ENCODE measurements at regions not wholly inside any gene's neighbourhood (a gene's known extent, or its start where the extent isn't known, plus 50 kb on each side); places are given as distances from the start of the nearest gene placed in this dataset.
"Not testable (repeated sequence)": the region's sequence is repeated elsewhere in the genome, so short reads cannot be mapped to it uniquely, and the experiment has no call there.

DNA sequence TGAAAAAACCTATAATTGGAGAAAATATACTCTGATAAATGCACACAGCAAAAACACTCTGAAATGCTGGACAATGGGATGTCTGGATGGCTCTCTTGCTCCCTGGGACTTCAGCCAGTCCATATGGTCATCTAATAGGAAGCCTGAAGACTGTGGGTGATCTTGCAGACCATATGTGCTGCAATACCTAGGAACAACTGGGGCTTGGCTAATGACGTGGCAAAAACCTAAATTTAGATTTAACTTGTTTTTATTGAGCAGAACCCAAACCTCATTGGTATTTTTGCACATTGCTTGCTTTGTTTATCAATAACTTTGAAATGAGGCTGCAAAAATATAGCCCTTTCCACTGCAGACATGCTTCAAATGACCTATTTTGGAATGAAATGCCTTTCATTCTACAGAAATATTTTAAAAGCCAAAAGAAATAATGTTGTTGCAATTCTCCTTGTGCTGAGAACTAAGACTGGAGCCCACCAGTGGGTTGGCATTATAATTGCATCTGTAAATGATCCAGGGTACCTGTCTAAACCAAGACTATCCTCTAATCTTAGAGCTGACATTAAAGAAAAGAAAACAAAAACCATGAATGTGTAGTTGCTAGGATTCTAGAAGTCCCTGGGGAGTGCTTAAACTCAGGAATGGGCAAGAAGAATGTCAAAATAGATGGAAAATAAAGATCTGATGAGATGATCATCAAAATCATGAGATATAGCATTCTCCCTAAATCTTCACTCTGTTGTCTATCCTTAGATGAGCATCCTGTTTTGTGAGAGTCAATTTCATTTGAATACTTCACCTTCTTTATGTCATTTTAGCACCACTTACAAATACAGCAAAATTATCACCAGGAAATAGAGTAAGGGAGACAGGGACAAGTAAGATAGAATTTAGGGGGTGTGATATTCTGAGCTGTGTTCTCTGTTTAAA is 152.1 kb upstream of the RIMS1 start:
- DNase-seq, result no peak

DNA sequence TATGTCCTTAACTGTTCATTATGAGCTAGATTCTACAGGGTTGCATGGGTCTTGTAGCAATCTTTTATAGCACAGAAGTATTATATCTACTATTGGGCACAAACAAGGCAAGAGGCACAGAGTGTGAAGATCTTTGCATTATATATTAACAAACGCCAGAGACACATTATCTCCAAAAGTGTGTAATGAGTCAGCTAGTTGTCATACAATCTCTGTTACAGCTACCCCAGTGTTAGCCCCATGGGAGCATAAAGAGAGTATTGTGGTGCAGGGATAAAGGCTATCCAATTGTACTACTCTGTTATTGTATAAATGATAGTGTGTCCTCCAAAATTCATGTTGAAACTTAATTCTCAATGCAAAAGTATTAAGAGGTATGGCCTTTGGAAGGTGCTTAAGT is 148.4 kb upstream of the RIMS1 start:
- no peak for DNase-seq

DNA sequence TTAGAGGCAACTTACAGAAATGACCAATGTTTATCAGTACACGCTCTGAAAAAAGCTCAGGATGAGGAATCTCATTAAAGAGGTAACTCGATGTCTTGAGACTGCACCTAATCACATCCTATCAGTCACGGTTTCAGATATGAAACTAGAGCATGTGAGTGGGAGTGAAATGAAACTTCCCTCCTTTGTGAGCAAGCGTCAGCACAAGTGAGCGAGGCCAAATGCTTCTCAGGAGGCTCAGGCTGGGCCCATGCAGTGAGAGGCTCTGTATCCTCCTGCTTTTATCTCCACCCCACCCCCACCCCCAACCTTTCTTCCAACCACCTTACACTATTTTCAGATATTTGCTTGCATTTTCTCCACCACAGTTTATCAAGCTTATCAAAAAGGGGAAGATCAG is 140.8 kb upstream of the RIMS1 start:
- DNase-seq, result no peak

DNA sequence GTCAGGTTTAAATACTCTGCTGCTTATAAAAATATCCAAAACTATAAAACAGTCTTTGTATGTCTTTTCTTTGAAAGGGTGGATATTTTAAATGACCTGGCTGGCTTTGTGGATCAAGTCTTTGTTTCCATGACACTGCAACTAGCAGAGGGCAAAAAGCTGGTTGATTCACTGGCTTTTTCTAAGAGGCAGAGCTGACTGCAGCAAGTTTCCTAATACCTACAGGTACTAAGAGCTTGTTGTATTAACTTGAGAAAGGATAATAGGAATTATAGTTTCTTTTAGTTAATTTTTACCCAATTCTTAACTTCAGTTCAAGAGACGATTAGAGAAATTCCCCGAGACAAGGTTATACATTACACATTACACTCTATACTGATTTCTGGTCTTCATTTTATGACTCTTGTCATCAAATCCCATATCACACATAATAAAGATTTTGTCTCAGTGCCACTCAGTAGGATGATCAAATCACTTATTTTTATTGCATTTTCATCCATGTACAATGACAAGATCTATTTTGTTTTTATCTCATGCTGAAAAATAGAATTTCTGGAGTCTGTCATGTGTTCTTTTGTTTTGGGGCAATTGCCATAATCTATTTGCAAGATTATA is 120.1 kb upstream of the RIMS1 start:
- no peak for DNase-seq

DNA sequence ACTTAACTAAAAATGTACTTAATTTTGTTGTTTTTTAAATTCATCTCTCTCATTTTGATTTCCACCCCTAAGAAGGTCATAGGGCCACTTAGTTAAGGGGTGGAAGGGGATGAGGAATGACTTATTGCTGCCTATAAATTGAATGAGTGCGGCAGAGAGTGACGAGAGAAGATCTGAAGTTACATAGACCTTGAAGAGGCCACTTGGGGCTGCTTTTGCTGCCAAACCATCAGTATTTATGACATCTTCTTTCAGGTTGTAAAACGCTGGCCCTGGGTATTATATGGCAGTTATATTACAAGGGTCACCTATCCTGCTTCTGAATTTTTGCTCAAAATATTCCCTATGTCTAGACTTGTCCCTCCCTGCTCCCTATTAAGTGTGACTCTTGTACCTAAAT is 119.6 kb upstream of the RIMS1 start:
- no peak for DNase-seq

DNA sequence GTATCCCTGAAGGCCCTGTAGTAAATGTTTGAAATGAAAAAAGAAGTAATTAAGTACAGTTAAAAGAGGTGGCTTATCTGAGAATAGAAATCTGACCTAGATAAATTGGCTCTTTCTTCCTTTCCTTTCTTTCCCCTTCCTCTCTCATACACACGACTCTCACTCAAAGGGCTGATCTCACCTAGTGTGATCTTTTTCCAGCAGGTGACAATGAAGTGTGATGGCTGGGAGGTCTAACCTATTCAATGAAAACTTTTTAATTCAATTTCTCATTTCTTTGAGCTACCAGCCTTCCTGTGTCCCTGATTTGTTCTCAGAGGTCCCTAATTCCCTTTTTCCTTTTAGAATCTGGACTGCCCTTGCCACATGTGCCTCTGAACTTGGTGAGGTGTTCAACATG is 118.0 kb upstream of the RIMS1 start:
- DNase-seq, result no peak

DNA sequence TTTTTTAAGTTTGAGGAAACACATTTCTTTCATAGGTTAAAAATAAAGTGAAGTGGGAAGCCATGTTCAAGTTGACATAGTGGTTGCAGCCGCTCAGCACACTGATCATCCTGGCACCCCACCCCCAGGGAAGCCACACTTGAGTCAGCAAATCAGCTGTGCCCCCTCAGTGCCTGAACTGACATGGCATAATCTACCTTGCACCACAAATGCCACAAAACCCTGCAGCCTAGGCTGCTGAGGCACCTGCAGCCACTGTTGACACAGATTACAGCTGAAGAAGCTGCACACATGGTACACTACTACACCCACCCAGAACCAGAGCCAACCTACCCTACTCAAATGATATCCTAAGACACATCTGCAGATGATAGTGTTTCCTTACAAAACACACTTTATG is 77.5 kb upstream of the RIMS1 start:
- no peak for DNase-seq

DNA sequence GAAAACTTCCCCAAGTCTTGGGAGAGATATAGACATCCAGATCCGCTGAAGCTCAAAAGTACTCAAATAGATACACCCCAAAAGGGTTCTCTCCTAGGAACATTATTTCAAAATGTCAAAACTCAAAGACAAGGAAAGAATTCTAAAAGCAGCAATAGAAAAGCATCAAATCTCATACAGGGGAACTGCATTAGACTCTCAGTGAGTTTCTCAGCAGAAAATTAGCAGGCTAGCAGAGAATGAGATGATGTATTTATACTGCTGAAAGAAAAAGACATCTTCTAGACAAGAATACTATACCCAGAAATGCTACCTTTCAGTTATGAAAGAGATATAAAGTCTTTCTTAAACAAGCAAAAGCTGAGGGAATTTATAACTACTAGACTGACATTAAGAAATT is 75.5 kb upstream of the RIMS1 start:
- DNase-seq, result no peak

DNA sequence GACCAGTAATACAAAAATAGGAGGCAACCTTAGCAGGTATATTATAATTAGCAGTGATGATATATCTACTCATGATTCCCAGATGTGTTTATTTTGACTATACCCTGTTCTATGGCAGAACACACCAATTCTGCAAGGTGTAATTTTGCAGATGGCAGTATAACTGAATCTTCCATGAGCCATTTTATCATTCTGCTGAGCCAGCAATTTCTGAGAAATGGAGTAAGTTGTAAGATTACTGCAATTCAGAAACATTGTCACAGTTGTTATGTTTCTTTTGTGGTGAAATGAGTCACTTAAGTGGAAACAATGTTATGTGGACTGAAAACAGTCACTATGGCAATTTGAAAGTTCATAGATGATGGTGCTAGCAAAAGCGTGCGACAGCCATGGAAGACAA is 63.7 kb upstream of the RIMS1 start:
- DNase-seq, result no peak

DNA sequence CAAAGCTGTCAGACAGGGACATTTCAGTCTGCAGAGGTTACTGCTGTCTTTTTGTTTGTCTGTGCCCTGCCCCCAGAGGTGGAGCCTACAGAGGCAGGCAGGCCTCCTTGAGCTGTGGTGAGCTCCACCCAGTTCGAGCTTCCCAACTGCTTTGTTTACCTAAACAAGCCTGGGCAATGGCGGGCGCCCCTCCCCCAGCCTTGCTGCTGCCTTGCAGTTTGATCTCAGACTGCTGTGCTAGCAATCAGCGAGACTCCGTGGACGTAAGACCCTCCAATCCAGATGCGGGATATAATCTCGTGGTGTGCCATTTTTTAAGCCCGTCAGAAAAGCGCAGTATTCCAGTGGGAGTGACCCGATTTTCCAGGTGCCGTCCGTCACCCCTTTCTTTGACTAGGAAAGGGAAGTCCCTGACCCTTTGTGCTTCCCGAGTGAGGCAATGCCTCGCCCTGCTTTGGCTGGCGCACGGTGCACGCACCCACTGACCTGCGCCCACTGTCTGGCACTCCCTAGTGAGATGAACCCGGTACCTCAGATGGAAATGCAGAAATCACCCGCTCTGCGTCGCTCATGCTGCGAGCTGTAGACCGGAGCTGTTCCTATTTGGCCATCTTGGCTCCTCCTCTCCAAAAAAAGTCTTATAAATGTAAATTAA is 54.1 kb upstream of the RIMS1 start:
- DNase-seq, result not testable (repeated sequence)
